D721Med (cell line): ENCODE measurements at regions not wholly inside any gene's neighbourhood (a gene's known extent, or its start where the extent isn't known, plus 50 kb on each side); places are given as distances from the start of the nearest gene placed in this dataset.

ENCODE experiments used
- DNase-seq: peaks from one replicate; pipeline ENCODE4 v3.0.0; 2011; ENCODE audit warnings: low spot score; ENCODE audit not compliant: insufficient read length
- FAIRE-seq: peaks from 2 replicates; lab custom pipeline; 2011; peaks lifted over from hg19 to GRCh38; lab: Jason Lieb, UNC
- CTCF ChIP-seq: IDR thresholded peaks from 2 replicates; pipeline ENCODE4 v1.5.1; 2012; ENCODE audit warnings: mild to moderate bottlenecking, control low read depth; ENCODE audit not compliant: insufficient read depth; ENCODE audit errors: missing control alignments

- TF ChIP-seq CTCF = no peak
- FAIRE-seq = no peak
- DNase-seq = no peak
Observed at GRCh38 chr4:178808106-178808505, 1365.9 kb upstream of the AGA start.

- no peak for TF ChIP-seq CTCF
- DNase-seq = no peak
- FAIRE-seq = no peak
Observed at GRCh38 chr4:178809921-178810320, 1367.7 kb upstream of the AGA start.

- TF ChIP-seq CTCF = no peak
Observed at GRCh38 chr4:178811356-178811755, 1369.1 kb upstream of the AGA start.

GRCh38 chr4:178812866-178813265 lies 1370.6 kb upstream of the AGA start:
- DNase-seq = no peak
- no peak for FAIRE-seq
- no peak for TF ChIP-seq CTCF

More at GRCh38 chr4:178811356-178811755, 1369.1 kb upstream of the AGA start:
- DNase-seq = no peak
- no peak for FAIRE-seq

- no peak for DNase-seq
- no peak for FAIRE-seq
- no peak for TF ChIP-seq CTCF
Observed at GRCh38 chr4:178814908-178815307, 1372.7 kb upstream of the AGA start.

- TF ChIP-seq CTCF = no peak
- FAIRE-seq (no peak), DNase-seq (no peak)
Observed at GRCh38 chr4:178823673-178824295, 1381.5 kb upstream of the AGA start.

GRCh38 chr4:178836865-178837264 lies 1394.6 kb upstream of the AGA start:
- no peak for TF ChIP-seq CTCF
- DNase-seq (no peak), FAIRE-seq (no peak)
